ENCODE measurements at regions not wholly inside any gene's neighbourhood (a gene's known extent, or its start where the extent isn't known, plus 50 kb on each side); places are given as distances from the start of the nearest gene placed in this dataset.

DNA sequence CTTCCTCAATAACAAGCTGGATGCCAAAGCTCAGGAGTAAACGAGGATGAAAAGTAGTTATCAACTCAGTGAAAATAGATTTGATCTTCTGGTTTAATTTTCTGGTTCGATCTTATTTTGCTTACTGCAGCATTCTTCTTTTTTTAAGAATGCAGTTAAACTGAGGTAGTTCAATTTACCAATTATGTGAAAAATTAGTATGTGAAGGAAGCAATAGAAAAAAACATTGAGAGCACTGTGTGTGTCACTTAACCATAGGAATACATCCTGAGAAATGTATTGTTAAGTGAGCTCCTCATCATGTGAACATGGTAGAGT, 111.4 kb upstream of the TSPAN8 start:
- H3K4me3 ChIP-seq (replicated peaks in 1 of 3; ENCODE audit: insufficient read depth in 1 of 3, low read depth in 2 of 3, low read length in 3 of 3): no peak overlapping the region
- FAIRE-seq: no peak
- H4K20me1 ChIP-seq (ENCODE audit: insufficient read depth, low read length): no peaks in the 10 kb centered on the region
- 2% methylated on average over 2 of the region's 2 CpGs for WGBS (ENCODE audit: low lambda C conversion rate)
- DNase-seq (ENCODE audit: low spot score): no peak
- intact Hi-C loops (cut with micrococcal nuclease; ENCODE audit: unreplicated experiment): no loop called here
- no peaks in the 10 kb centered on the region for H3K9me3 ChIP-seq (ENCODE audit: low read length)
- no peaks in the 10 kb centered on the region for H3K27me3 ChIP-seq (ENCODE audit: control insufficient read depth in 1 of 2, insufficient read depth in 2 of 2, low read length in 2 of 2)
- no TSS peak for BruUV-seq (replicated peaks)
- H3K4me2 ChIP-seq (ENCODE audit: low read depth, low read length): no peak overlapping the region
- no peak for ATAC-seq
- H2AFZ ChIP-seq (ENCODE audit: low read length): no peak overlapping the region
- H3K36me3 ChIP-seq (replicated peaks in 1 of 2; ENCODE audit: control insufficient read depth in 1 of 2, insufficient read depth in 2 of 2, low read length in 2 of 2): no peaks in the 10 kb centered on the region
- ChIA-PET POLR2A (no interaction called here), CTCF (ENCODE audit: low intra/inter-chr PET ratio, low total read pairs) (no interaction called here)
- H3K79me2 ChIP-seq (ENCODE audit: insufficient read depth, low read length): no peaks in the 10 kb centered on the region
- no peak overlapping the region for H3K9ac ChIP-seq (ENCODE audit: insufficient read depth, low read depth, low read length)
- in situ Hi-C loops (cut with HindIII; ENCODE audit: extremely low pct_ligation_motif_present, low pct_unique_long_range_greater_than_20kb): no loop called here
- no peak overlapping the region for H3K27ac ChIP-seq (ENCODE audit: extremely low read length, insufficient read depth, low read length)
- TF ChIP-seq MAFK (conservative IDR thresholded peaks at IDR 0.05 in 1 of 2, IDR thresholded peaks at IDR 0.05 in 1 of 2; ENCODE audit: low read length in 2 of 2) (peak in 1 of 2 experiments; percentile 72; a peak in 2 of 4 replicates), TCF7L2 (IDR thresholded peaks at IDR 0.05; ENCODE audit: low read depth, low read length) (no peak), MAFF (IDR thresholded peaks at IDR 0.05; ENCODE audit: low read depth, low read length) (0 out of 2 replicates have a peak, but pooled peaks have one; percentile 2)
- TF ChIP-seq, protein P1, sequence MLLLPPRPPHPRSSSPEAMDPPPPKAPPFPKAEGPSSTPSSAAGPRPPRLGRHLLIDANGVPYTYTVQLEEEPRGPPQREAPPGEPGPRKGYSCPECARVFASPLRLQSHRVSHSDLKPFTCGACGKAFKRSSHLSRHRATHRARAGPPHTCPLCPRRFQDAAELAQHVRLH (CRISPR knock-in tag; IDR thresholded peaks at IDR 0.05; ENCODE audit: borderline replicate concordance, low read depth): no peak
- no peaks in the 10 kb centered on the region for H3K4me1 ChIP-seq (ENCODE audit: insufficient read depth, low read length)

DNA sequence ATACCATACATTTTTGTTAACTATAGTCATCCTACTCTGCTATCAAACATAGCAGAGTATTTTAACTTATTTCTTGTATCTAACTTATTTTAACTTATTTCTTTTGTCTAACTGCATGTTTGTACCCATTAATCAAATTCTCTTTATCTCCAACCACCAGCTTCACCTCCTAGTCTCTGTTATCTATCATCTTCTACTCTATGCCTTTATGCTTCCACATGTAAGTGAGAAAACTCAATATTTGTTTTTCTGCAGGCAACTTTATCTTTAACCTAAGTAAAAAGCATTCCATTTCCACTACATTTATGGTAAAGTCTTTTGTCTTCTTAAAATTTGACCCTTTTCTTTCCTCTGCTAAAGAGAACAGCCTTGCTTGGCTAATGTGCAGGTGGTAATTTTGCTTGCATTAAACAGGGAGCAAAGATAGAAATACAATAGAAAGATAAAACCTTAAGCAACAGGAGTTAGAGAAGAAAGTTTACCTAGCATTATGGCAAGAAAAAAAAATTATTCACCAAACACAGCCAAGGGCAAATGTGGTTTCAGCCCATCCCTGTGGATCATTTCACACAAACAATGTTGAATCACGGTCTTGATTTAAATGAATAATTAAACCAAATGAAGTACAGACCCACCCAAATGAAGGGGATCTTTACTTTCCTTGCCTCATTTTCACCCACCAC, 110.9 kb upstream of the TSPAN8 start:
- in situ Hi-C loops (cut with HindIII; ENCODE audit: extremely low pct_ligation_motif_present, low pct_unique_long_range_greater_than_20kb): no loop called here
- TF ChIP-seq GABPA (IDR thresholded peaks at IDR 0.05; ENCODE audit: low read depth, low read length): no peak
- TF ChIP-seq GABPA (CRISPR knock-in tag; IDR thresholded peaks at IDR 0.05; ENCODE audit: low read depth): no peak
- no peak for TF ChIP-seq NFYB (CRISPR knock-in tag; IDR thresholded peaks at IDR 0.05)
- no peak for TF ChIP-seq HDAC6 (IDR thresholded peaks at IDR 0.05; ENCODE audit: low read depth, low read length)
- intact Hi-C loops (cut with micrococcal nuclease; ENCODE audit: unreplicated experiment): no loop called here
- POLR2A ChIA-PET: no interaction called here
- no peak overlapping the region for H3K4me2 ChIP-seq (ENCODE audit: low read depth, low read length)
- ATAC-seq (no peak), DNase-seq (ENCODE audit: low spot score) (no peak), FAIRE-seq (no peak)
- no peaks in the 10 kb centered on the region for H3K79me2 ChIP-seq (ENCODE audit: insufficient read depth, low read length)
- no peak overlapping the region for H3K9ac ChIP-seq (ENCODE audit: insufficient read depth, low read depth, low read length)
- BruUV-seq (replicated peaks): no TSS peak
- no peaks in the 10 kb centered on the region for H3K4me1 ChIP-seq (ENCODE audit: insufficient read depth, low read length)
- no peak overlapping the region for H2AFZ ChIP-seq (ENCODE audit: low read length)
- no peak overlapping the region for H3K4me3 ChIP-seq (replicated peaks in 1 of 3; ENCODE audit: insufficient read depth in 1 of 3, low read depth in 2 of 3, low read length in 3 of 3)
- CTCF ChIA-PET (ENCODE audit: low intra/inter-chr PET ratio, low total read pairs): no interaction called here
- no peaks in the 10 kb centered on the region for H3K36me3 ChIP-seq (replicated peaks in 1 of 2; ENCODE audit: control insufficient read depth in 1 of 2, insufficient read depth in 2 of 2, low read length in 2 of 2)
- no peak overlapping the region for H3K27ac ChIP-seq (ENCODE audit: extremely low read length, insufficient read depth, low read length)
- H3K27me3 ChIP-seq (ENCODE audit: control insufficient read depth in 1 of 2, insufficient read depth in 2 of 2, low read length in 2 of 2): no peaks in the 10 kb centered on the region
- 0% methylated on average over 1 of the region's 1 CpG for WGBS (ENCODE audit: low lambda C conversion rate)
- H4K20me1 ChIP-seq (ENCODE audit: insufficient read depth, low read length): no peaks in the 10 kb centered on the region
- no peaks in the 10 kb centered on the region for H3K9me3 ChIP-seq (ENCODE audit: low read length)
